Endodermal cell (in vitro differentiated cells): ENCODE measurements at regions not wholly inside any gene's neighbourhood (a gene's known extent, or its start where the extent isn't known, plus 50 kb on each side); places are given as distances from the start of the nearest gene placed in this dataset.

Experiments used
- DNase-seq: peaks from one replicate; pipeline ENCODE4 v3.0.0-alpha.2; 2017
- H3K27ac ChIP-seq: 2 replicates; pipeline ENCODE4 v1.5.1; 2013; ENCODE audit warnings: mild to moderate bottlenecking, low read depth, low read length, moderate library complexity
- H3K27me3 ChIP-seq: 2 replicates; pipeline ENCODE4 v1.6.1; 2013; ENCODE audit warnings: mild to moderate bottlenecking, low read length, moderate library complexity; ENCODE audit not compliant: insufficient read depth, control insufficient read depth, poor library complexity, severe bottlenecking
- H3K36me3 ChIP-seq: 2 replicates; pipeline ENCODE4 v1.7.0; 2013; ENCODE audit warnings: mild to moderate bottlenecking, low read length, moderate library complexity; ENCODE audit not compliant: control insufficient read depth, insufficient read depth
- H3K4me1 ChIP-seq: one replicate; pipeline ENCODE4 v1.7.0; 2013; ENCODE audit warnings: low read length; ENCODE audit not compliant: control insufficient read depth, insufficient read depth
- H3K4me3 ChIP-seq: 2 replicates; pipeline ENCODE4 v1.5.1; 2013; ENCODE audit warnings: mild to moderate bottlenecking, low read length, moderate library complexity
- H3K9ac ChIP-seq: 2 replicates; pipeline ENCODE4 v1.6.1; 2013; ENCODE audit warnings: mild to moderate bottlenecking, low read length, moderate library complexity; ENCODE audit not compliant: poor library complexity, severe bottlenecking; ENCODE audit errors: extremely low read depth
- H3K9me3 ChIP-seq: 2 replicates; pipeline ENCODE4 v1.6.1; 2013; ENCODE audit warnings: mild to moderate bottlenecking, low read length, moderate library complexity; ENCODE audit not compliant: control insufficient read depth
- H3K27ac Mint-ChIP-seq: 2 replicates; pipeline ENCODE4 v1.8.0; 2020; ENCODE audit warnings: mixed read lengths
- H3K27me3 Mint-ChIP-seq: 2 replicates; pipeline ENCODE4 v1.8.0; 2021; ENCODE audit warnings: mild to moderate bottlenecking, mixed read lengths; ENCODE audit not compliant: insufficient read depth
- H3K36me3 Mint-ChIP-seq: 2 replicates; pipeline ENCODE4 v1.8.0; 2020; ENCODE audit warnings: low read depth, mixed read lengths
- H3K4me1 Mint-ChIP-seq: 2 replicates; pipeline ENCODE4 v1.8.0; 2020; ENCODE audit warnings: mixed read lengths
- H3K4me3 Mint-ChIP-seq: 2 replicates; pipeline ENCODE4 v1.8.0; 2020; ENCODE audit warnings: mild to moderate bottlenecking, moderate library complexity, mixed read lengths
- H3K9me3 Mint-ChIP-seq: 2 replicates; pipeline ENCODE4 v1.8.0; 2020; ENCODE audit warnings: mild to moderate bottlenecking, mixed read lengths
- CTCF ChIP-seq: fragments of 200-600 bp; sonication (generic); conservative IDR thresholded peaks from 2 replicates; pipeline ENCODE4 v1.5.0; 2021; ENCODE audit warnings: antibody characterized with exemption, mild to moderate bottlenecking
- WGBS, 2 experiments: methylation state at CpG; one replicate each; pipeline versions ENCODE4 v1.1.5 to v1.1.7; 2013; ENCODE audit warnings: missing lambda C conversion rate in 2 of 2, mixed read lengths in 1 of 2; ENCODE audit not compliant: insufficient coverage in 1 of 2, insufficient read length in 1 of 2; 5-methylcytosine and 5-hydroxymethylcytosine counted together

- Mint-ChIP-seq H3K27me3 (peaks cover 4% of the 10 kb centered on the region), H3K27ac (no peak overlapping the region), H3K36me3 (peaks cover 2% of the 10 kb centered on the region), H3K9me3 (peaks cover 24% of the 10 kb centered on the region), H3K4me1 (no peaks in the 10 kb centered on the region), H3K4me3 (no peak overlapping the region)
- 75% methylated on average over 2 of the region's 2 CpGs; no CpG with 5 or more reads in 1 of the 2 experiments for WGBS, 2 experiments
- H3K9ac ChIP-seq = no peak overlapping the region
- no peaks in the 10 kb centered on the region for H3K27me3 ChIP-seq
- peaks cover 66% of the 10 kb centered on the region for H3K9me3 ChIP-seq
- no peaks in the 10 kb centered on the region for H3K36me3 ChIP-seq
- no peak for DNase-seq
- H3K4me3 ChIP-seq = no peak overlapping the region
- no peak overlapping the region for H3K27ac ChIP-seq
- H3K4me1 ChIP-seq = no peaks in the 10 kb centered on the region
- TF ChIP-seq CTCF = no peak
These were observed 866.0 kb downstream of the CBLN2 start for GRCh38 chr18:71678144-71678543.

GRCh38 chr18:71673954-71674353 lies 870.2 kb downstream of the CBLN2 start:
- no peak for DNase-seq
- no peak overlapping the region for H3K27ac ChIP-seq
- H3K4me1 Mint-ChIP-seq = no peaks in the 10 kb centered on the region
- no peak overlapping the region for H3K4me3 Mint-ChIP-seq
- peaks cover 2% of the 10 kb centered on the region for H3K36me3 Mint-ChIP-seq
- peaks cover 4% of the 10 kb centered on the region for H3K27me3 Mint-ChIP-seq
- H3K9ac ChIP-seq = no peak overlapping the region
- no peak for TF ChIP-seq CTCF
- H3K27me3 ChIP-seq = no peaks in the 10 kb centered on the region
- no peak overlapping the region for H3K27ac Mint-ChIP-seq
- H3K4me1 ChIP-seq = no peaks in the 10 kb centered on the region
- peaks cover 12% of the 10 kb centered on the region for H3K9me3 Mint-ChIP-seq
- peaks cover 40% of the 10 kb centered on the region for H3K9me3 ChIP-seq
- WGBS, 2 experiments = 81 to 91% methylated on average over 3 to 10 of the region's 10 CpGs
- H3K36me3 ChIP-seq = no peaks in the 10 kb centered on the region
- H3K4me3 ChIP-seq = no peak overlapping the region

GRCh38 chr18:71673498-71673897 lies 870.6 kb downstream of the CBLN2 start:
- TF ChIP-seq CTCF = no peak
- H3K27ac ChIP-seq = no peak overlapping the region
- Mint-ChIP-seq H3K4me3 (no peak overlapping the region), H3K9me3 (peaks cover 9% of the 10 kb centered on the region), H3K27me3 (peaks cover 4% of the 10 kb centered on the region), H3K4me1 (no peaks in the 10 kb centered on the region), H3K36me3 (peaks cover 2% of the 10 kb centered on the region), H3K27ac (no peak overlapping the region)
- H3K9me3 ChIP-seq = peaks cover 40% of the 10 kb centered on the region
- H3K9ac ChIP-seq = no peak overlapping the region
- H3K4me3 ChIP-seq = no peak overlapping the region
- no peak for DNase-seq
- H3K36me3 ChIP-seq = no peaks in the 10 kb centered on the region
- no peaks in the 10 kb centered on the region for H3K27me3 ChIP-seq
- WGBS, 2 experiments = 80 to 83% methylated on average over 4 to 5 of the region's 5 CpGs
- no peaks in the 10 kb centered on the region for H3K4me1 ChIP-seq
